ENCODE measurements at regions not wholly inside any gene's neighbourhood (a gene's known extent, or its start where the extent isn't known, plus 50 kb on each side); places are given as distances from the start of the nearest gene placed in this dataset.

- no peaks in the 10 kb centered on the region for H3K27me3 ChIP-seq (ENCODE audit: control insufficient read depth in 2 of 2, insufficient read depth in 2 of 2, low read length in 2 of 2)
- no peaks in the 10 kb centered on the region for H3K4me1 ChIP-seq (ENCODE audit: control insufficient read depth in 1 of 2, insufficient read depth in 2 of 2, low read length in 2 of 2)
- H3K4me2 ChIP-seq (replicated peaks; ENCODE audit: extremely low read depth, low read length, poor library complexity, severe bottlenecking), result no peak overlapping the region
- TF ChIP-seq, protein P1, sequence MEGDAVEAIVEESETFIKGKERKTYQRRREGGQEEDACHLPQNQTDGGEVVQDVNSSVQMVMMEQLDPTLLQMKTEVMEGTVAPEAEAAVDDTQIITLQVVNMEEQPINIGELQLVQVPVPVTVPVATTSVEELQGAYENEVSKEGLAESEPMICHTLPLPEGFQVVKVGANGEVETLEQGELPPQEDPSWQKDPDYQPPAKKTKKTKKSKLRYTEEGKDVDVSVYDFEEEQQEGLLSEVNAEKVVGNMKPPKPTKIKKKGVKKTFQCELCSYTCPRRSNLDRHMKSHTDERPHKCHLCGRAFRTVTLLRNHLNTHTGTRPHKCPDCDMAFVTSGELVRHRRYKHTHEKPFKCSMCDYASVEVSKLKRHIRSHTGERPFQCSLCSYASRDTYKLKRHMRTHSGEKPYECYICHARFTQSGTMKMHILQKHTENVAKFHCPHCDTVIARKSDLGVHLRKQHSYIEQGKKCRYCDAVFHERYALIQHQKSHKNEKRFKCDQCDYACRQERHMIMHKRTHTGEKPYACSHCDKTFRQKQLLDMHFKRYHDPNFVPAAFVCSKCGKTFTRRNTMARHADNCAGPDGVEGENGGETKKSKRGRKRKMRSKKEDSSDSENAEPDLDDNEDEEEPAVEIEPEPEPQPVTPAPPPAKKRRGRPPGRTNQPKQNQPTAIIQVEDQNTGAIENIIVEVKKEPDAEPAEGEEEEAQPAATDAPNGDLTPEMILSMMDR (IDR thresholded peaks at IDR 0.05), result no peak
- H3K36me3 Mint-ChIP-seq, result no peaks in the 10 kb centered on the region
- peaks cover 11 to 20% of the 10 kb centered on the region in 2 donors for H3K9me3 ChIP-seq (replicated peaks in 1 of 2; ENCODE audit: control insufficient read depth in 1 of 2, insufficient read depth in 1 of 2, low read length in 2 of 2)
- WGBS (ENCODE audit: insufficient coverage), result 60% methylated on average over 1 of the region's 2 CpGs
- H3K9ac ChIP-seq (ENCODE audit: insufficient read depth, low read length, poor library complexity, severe bottlenecking), result no peak overlapping the region
- H4K20me1 ChIP-seq (ENCODE audit: insufficient read depth, low read length), result no peaks in the 10 kb centered on the region
- no peaks in the 10 kb centered on the region for H3K36me3 ChIP-seq (replicated peaks in 1 of 2; ENCODE audit: control insufficient read depth in 1 of 2, insufficient read depth in 2 of 2, low read length in 2 of 2)
- no peak overlapping the region for H3K4me3 ChIP-seq (replicated peaks in 1 of 3; ENCODE audit: low read depth in 2 of 3, low read length in 3 of 3)
- intact Hi-C loops (cut with micrococcal nuclease), result no loop called here
- DNase-seq, result no peak
- H3K27ac ChIP-seq (ENCODE audit: low read depth in 1 of 2, low read length in 2 of 2), result no peak overlapping the region
- H3K9me3 Mint-ChIP-seq, result peaks cover 0 to 19% (median 2%) of the 10 kb centered on the region in 7 donors
- H3K4me3 Mint-ChIP-seq, result no peak overlapping the region
- no peak overlapping the region for H3K27ac Mint-ChIP-seq
- no peak overlapping the region for H2AFZ ChIP-seq (ENCODE audit: insufficient read depth, low read depth, low read length, poor library complexity, severe bottlenecking)
- H3K4me1 Mint-ChIP-seq, result no peaks in the 10 kb centered on the region
- H3K79me2 ChIP-seq (ENCODE audit: insufficient read depth, low read length), result no peaks in the 10 kb centered on the region
- H3K27me3 Mint-ChIP-seq (ENCODE audit: low read depth in 3 of 3), result peaks cover 0 to 2% (median 0%) of the 10 kb centered on the region in 3 donors
Observed at GRCh38 chr14:82366803-82367202, 833.1 kb upstream of the SEL1L start.

DNA sequence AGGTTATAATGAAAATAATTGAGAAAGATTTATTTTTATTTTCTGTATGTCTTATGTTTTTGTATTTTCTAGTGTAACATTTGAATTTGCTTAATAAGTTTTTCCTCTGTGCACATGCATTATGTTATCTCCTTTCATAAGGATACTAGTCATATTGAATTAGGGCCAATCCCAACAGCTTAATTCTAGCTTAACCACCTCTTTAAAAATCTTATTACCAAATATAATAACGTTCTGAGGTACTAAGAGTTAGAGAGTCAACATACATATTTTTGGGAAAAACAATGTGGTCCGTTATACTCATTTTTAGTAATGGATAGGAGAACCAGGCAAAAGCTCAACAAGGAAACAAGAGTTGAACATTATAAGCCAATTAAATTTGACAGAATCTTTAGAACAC is 845.6 kb upstream of the SEL1L start:
- Mint-ChIP-seq H3K36me3 (no peaks in the 10 kb centered on the region), H3K27ac (no peak overlapping the region), H3K27me3 (ENCODE audit: low read depth in 3 of 3) (no peaks in the 10 kb centered on the region), H3K9me3 (peaks cover 0 to 8% (median 3%) of the 10 kb centered on the region in 7 donors), H3K4me3 (no peak overlapping the region), H3K4me1 (no peaks in the 10 kb centered on the region)
- Histone ChIP-seq H3K27me3 (ENCODE audit: control insufficient read depth in 2 of 2, insufficient read depth in 2 of 2, low read length in 2 of 2) (no peaks in the 10 kb centered on the region), H3K4me3 (replicated peaks in 1 of 3; ENCODE audit: low read depth in 2 of 3, low read length in 3 of 3) (no peak overlapping the region), H3K4me2 (replicated peaks; ENCODE audit: extremely low read depth, low read length, poor library complexity, severe bottlenecking) (no peak overlapping the region), H3K9ac (ENCODE audit: insufficient read depth, low read length, poor library complexity, severe bottlenecking) (no peak overlapping the region), H3K79me2 (ENCODE audit: insufficient read depth, low read length) (no peaks in the 10 kb centered on the region), H4K20me1 (ENCODE audit: insufficient read depth, low read length) (no peaks in the 10 kb centered on the region), H3K36me3 (replicated peaks in 1 of 2; ENCODE audit: control insufficient read depth in 1 of 2, insufficient read depth in 2 of 2, low read length in 2 of 2) (no peaks in the 10 kb centered on the region), H3K27ac (ENCODE audit: low read depth in 1 of 2, low read length in 2 of 2) (no peak overlapping the region), H2AFZ (ENCODE audit: insufficient read depth, low read depth, low read length, poor library complexity, severe bottlenecking) (no peak overlapping the region), H3K9me3 (replicated peaks in 1 of 2; ENCODE audit: control insufficient read depth in 1 of 2, insufficient read depth in 1 of 2, low read length in 2 of 2) (peaks cover 0 to 5% of the 10 kb centered on the region in 2 donors), H3K4me1 (ENCODE audit: control insufficient read depth in 1 of 2, insufficient read depth in 2 of 2, low read length in 2 of 2) (no peaks in the 10 kb centered on the region)
- TF ChIP-seq, protein P1 (IDR thresholded peaks at IDR 0.05), result no peak
- no peak for DNase-seq
- intact Hi-C loops (cut with micrococcal nuclease), result no loop called here
- no CpG with 5 or more reads among the region's 2 CpGs for WGBS (ENCODE audit: insufficient coverage)

Measured in CD14-positive monocyte (primary cell).